Stimulated activated memory B cell treated with anti-CD40 and anti-IgM and Interleukin-4, amounts not matched to agents 10 μg/mL and 1 μg/mL and 100 μg/mL, for 72 hours (primary cell): ENCODE measurements at regions not wholly inside any gene's neighbourhood (a gene's known extent, or its start where the extent isn't known, plus 50 kb on each side); places are given as distances from the start of the nearest gene placed in this dataset.
A peak's percentile ranks its signal among the peaks of the same experiment; 100 is the strongest.

Source experiments
- ATAC-seq: fragments of 150-1000 bp; cut with Tn5 transposase; 2 replicates; pipeline ENCODE4 v1.10.0; 2021
- H3K27ac Mint-ChIP-seq: one replicate; pipeline ENCODE4 v1.8.0; 2022; ENCODE audit warnings: mild to moderate bottlenecking, mixed read lengths
- H3K27me3 Mint-ChIP-seq: one replicate; pipeline ENCODE4 v1.8.0; 2022; ENCODE audit warnings: mixed read lengths
- H3K36me3 Mint-ChIP-seq: one replicate; pipeline ENCODE4 v1.8.0; 2022; ENCODE audit warnings: mixed read lengths
- H3K4me1 Mint-ChIP-seq: one replicate; pipeline ENCODE4 v1.8.0; 2022; ENCODE audit warnings: mixed read lengths
- H3K4me3 Mint-ChIP-seq: one replicate; pipeline ENCODE4 v1.8.0; 2022; ENCODE audit warnings: mild to moderate bottlenecking, moderate library complexity, mixed read lengths
- H3K9me3 Mint-ChIP-seq: one replicate; pipeline ENCODE4 v1.8.0; 2022; ENCODE audit warnings: mixed read lengths

DNA sequence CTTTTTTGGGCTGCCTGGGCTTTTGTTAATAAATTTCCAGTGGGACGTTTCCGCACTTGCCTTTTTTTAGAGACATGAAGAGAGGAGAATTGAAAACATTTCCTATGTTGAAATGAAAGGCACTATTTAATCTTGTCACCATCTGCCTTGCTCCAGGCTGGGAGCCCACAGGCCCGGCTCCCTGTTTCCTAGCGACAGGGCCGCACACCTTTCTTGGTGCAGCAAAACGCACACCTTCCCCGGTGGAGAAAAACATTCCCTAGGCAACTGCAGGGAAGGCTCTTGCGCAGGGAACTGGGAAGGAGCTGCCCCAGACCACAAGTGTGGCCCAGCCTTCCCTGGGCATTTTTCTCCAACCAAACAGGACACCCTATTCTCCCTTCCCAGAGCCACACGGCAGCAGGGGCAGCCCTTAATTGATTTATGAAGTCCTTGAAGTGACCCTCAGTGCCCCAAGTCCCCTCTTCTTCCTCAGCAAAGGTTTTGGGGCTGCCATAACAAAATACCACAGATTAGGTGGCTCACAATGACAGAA, 79.3 kb upstream of the KCNK12 start:
- Mint-ChIP-seq H3K4me1 (peaks cover 15% of the 10 kb centered on the region), H3K9me3 (no peaks in the 10 kb centered on the region), H3K36me3 (no peaks in the 10 kb centered on the region), H3K27ac (no peak overlapping the region), H3K4me3 (no peak overlapping the region), H3K27me3 (no peaks in the 10 kb centered on the region)
- no peak for ATAC-seq

DNA sequence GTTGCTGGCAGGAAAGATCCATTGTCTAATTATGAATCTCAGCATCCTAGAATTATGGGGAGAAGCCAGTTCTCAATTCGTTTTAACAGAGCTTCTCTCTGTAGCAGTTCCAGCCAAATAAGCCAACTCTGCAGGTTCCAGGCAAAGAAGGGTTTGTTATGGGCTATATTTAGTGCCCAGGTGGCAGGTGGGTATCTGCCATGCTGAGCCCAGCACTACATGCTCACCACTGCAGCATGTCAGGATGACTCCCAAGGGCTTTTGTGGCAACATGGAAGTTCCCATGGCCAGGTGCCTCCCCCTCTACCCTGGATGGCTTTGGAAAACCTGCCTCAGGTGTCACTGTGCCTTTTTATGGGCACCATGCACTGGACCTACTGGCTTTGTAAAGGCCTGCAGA, 74.5 kb upstream of the KCNK12 start:
- Mint-ChIP-seq H3K27ac (no peak overlapping the region), H3K9me3 (no peaks in the 10 kb centered on the region), H3K27me3 (no peaks in the 10 kb centered on the region), H3K4me3 (no peak overlapping the region), H3K4me1 (peaks cover 9% of the 10 kb centered on the region), H3K36me3 (no peaks in the 10 kb centered on the region)
- ATAC-seq: no peak

DNA sequence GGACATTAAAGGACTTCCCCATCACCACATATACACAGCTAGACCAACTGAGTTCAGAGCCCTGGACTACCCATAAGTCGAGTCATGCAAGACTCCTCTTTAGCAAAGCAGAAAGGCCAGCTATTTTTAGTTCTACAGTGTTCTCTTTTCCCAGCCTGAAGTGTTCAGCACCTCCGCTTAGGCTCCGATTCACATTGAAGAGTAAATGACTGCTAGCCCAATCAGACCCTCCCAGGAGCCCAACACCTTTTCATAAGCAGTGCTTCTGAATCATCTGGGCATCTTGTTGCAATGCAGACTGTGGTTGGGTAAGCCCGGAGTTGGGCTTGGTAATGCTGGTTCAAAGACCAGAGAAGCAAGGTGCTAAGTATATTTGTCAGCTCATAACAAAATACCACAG, 73.6 kb upstream of the KCNK12 start:
- Mint-ChIP-seq H3K4me3 (no peak overlapping the region), H3K27ac (no peak overlapping the region), H3K4me1 (peaks cover 9% of the 10 kb centered on the region), H3K36me3 (no peaks in the 10 kb centered on the region), H3K9me3 (no peaks in the 10 kb centered on the region), H3K27me3 (no peaks in the 10 kb centered on the region)
- ATAC-seq: no peak

DNA sequence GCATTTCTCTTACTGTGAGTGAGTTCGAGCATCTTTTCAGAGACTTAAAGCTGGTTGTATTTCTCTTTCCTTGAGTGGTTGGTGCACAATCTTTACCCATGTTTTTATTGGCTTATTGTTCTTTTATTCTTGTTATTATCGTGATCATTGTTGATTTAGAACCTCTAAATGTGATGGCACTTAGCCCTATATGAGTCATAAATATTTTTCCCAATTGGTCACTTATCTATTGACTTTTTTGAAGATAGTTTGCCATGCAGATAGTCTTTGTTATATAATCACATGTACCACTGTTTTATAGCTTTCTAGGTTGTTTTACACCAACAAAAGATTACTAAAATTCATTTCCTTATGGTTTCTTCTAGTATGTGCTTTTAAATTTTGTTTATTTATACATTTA, 70.6 kb upstream of the KCNK12 start:
- H3K4me3 Mint-ChIP-seq: no peak overlapping the region
- no peak for ATAC-seq
- no peaks in the 10 kb centered on the region for H3K9me3 Mint-ChIP-seq
- peaks cover 9% of the 10 kb centered on the region for H3K4me1 Mint-ChIP-seq
- H3K36me3 Mint-ChIP-seq: no peaks in the 10 kb centered on the region
- no peak overlapping the region for H3K27ac Mint-ChIP-seq
- no peaks in the 10 kb centered on the region for H3K27me3 Mint-ChIP-seq

DNA sequence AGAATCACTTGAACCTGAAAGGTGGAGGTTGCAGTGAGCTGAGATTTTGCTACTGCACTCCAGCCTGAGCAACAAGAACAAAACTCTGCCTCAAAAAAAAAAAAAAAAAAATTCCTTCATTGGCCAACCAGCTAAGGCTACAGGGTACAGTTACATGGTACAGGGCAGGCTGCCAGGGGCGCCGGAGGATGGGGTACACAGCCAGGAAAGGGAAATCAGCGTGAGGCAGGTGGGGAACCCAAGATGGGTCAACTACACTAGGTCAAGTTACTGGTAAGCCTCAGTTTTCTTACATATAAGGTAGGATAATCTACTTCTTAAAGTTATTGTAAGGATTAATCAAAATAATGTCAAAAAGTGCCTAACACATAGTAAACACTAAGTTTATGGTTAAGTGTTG, 69.6 kb upstream of the KCNK12 start:
- no peaks in the 10 kb centered on the region for H3K36me3 Mint-ChIP-seq
- H3K9me3 Mint-ChIP-seq: no peaks in the 10 kb centered on the region
- no peak for ATAC-seq
- no peak overlapping the region for H3K27ac Mint-ChIP-seq
- no peak overlapping the region for H3K4me3 Mint-ChIP-seq
- peaks cover 9% of the 10 kb centered on the region for H3K4me1 Mint-ChIP-seq
- no peaks in the 10 kb centered on the region for H3K27me3 Mint-ChIP-seq

DNA sequence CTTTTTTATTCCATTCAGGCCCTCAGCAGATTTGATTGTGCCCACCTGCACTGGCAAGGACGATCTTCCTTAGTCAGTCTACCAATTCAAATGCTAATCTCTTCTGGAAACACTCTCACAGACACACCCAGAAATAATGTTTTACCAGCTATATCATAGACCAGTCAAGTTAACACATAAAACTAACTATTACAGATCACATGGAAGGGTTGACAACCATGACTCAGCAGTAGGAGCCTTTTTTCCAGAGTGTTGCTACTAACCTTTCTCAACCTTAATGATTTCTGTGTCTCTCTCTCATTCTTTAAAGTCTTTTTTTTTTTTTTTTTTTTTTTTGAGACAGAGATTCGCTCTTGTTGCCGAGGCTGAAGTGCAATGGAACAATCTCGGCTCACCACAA, 68.7 kb upstream of the KCNK12 start:
- Mint-ChIP-seq H3K4me3 (no peak overlapping the region), H3K36me3 (no peaks in the 10 kb centered on the region), H3K27ac (no peak overlapping the region), H3K4me1 (peaks cover 9% of the 10 kb centered on the region), H3K9me3 (no peaks in the 10 kb centered on the region), H3K27me3 (no peaks in the 10 kb centered on the region)
- no peak for ATAC-seq

DNA sequence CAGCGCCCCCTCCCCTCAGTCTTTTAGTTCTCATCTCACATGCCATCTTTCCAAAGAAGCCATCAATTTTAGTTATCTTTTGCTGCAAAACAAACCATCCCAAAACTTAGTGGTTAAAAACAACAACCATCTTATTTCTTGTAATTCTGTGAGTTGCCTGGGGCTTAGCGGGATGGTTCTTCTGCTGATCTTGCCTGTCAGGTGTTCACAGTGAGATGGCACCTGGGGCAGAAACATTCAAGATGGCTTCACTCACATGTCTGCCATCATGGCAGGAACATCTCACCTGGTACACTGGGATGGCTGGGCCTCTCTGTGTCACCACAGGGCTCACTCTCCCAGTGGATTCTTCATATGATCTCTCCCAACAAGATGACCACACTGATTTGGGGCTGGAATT, 67.6 kb upstream of the KCNK12 start:
- no peaks in the 10 kb centered on the region for H3K9me3 Mint-ChIP-seq
- H3K27me3 Mint-ChIP-seq: no peaks in the 10 kb centered on the region
- H3K36me3 Mint-ChIP-seq: no peaks in the 10 kb centered on the region
- H3K4me1 Mint-ChIP-seq: peaks cover 9% of the 10 kb centered on the region
- no peak overlapping the region for H3K4me3 Mint-ChIP-seq
- H3K27ac Mint-ChIP-seq: no peak overlapping the region
- ATAC-seq: no peak

DNA sequence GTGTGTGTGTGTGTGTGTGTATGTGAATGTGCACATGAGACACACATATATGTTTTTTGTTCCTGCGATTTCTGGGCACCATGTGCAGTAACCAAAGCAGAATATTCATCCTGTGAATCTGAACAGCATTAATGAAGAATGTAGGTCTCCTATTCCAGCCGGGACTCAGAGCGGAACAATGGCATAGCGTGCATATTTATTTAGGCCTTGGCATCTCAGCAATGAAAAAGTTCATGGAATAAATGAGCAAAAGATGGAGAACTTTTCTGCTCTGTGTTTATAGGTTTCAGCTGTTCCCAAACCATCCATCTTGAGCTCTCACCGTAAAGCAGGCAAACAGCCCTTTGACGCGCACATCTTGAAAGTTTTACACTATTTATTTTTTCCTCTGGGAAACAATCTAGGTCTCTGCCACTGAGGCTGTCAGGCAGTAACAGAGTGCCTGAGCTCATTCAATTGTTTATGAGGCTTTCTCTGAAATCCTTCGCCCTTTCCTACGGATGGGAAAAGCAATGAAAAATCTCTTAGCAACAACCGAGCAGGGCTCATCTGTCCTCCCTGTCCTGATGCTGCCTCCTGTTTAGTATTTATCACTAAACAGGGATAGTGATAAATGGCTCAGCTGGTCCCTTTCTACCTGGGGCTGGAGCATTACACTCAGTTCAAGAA, 65.9 kb upstream of the KCNK12 start:
- ATAC-seq: no peak
- Mint-ChIP-seq H3K9me3 (no peaks in the 10 kb centered on the region), H3K27ac (no peak overlapping the region), H3K4me3 (no peak overlapping the region), H3K36me3 (no peaks in the 10 kb centered on the region), H3K27me3 (no peaks in the 10 kb centered on the region), H3K4me1 (peaks cover 6% of the 10 kb centered on the region)

DNA sequence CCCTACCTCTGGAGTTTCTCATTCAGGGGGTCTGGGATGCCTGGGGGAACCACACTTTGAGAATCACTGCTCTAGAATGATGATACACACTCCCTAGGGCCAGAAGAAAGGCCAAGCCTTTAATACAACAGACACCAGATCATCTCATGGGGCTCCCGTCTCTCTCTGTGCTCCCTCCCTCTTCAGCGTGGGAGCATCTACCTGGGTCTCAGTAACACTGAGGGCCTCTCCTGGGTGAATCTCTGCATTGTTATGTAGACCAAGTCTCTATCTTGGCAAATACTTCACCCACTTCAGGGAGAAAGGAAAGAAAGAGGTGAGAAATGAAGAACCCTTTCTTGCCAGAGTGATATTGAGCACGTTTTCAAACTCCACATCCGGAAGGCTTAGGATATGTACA, 65.4 kb upstream of the KCNK12 start:
- no peak for ATAC-seq
- Mint-ChIP-seq H3K27me3 (no peaks in the 10 kb centered on the region), H3K4me1 (no peaks in the 10 kb centered on the region), H3K36me3 (no peaks in the 10 kb centered on the region), H3K9me3 (no peaks in the 10 kb centered on the region), H3K4me3 (no peak overlapping the region), H3K27ac (no peak overlapping the region)

DNA sequence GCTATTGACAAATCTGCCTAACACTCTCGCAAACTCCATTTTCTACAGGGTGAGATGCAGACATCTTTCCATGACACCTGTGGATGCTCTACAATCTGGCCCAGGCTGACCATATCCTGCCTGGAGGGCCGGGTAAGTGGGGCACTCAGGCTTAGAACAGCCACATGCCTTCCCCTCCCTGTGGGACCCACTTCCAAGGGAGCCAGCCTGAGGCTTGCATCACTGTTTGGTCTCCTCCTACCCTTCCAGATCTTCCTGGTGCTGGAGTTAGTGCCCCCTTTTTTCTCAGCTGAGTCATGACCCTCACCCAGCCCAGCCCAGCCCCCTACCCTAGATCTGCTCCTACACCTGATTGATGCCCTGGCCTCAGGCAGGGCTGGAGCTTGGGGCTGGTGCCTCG, 62.0 kb upstream of the KCNK12 start:
- no peak for ATAC-seq
- H3K4me1 Mint-ChIP-seq: no peaks in the 10 kb centered on the region

DNA sequence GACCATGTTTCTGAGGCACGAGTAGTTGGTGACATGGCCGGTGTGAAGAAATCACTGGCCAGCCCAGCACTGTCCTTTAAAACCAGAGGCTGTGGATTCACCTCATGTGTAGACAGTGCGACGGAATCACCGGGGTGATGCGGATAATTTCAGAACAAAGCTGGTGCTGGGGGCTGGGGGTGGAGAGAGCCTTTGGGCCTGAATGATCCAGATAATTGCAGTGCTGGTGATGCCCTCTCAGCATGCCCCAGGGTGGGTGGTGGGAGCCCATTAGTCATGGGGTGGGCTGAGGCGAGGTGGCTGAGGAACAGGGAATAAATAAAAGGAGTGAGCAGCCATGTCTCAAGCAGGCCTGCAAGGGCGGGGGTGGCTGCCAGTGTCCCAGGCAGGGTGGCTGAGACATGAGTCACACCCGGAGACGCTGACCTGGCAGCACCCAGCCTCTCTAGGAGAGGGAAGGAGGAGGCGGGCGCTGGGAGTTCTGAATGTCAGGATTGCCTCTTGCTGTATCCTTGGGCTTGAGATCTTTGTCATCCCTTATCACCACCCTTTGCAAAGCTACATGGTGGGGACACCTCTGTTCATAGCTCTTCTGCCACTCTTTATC, 61.1 kb upstream of the KCNK12 start:
- Mint-ChIP-seq H3K4me1 (no peaks in the 10 kb centered on the region), H3K27ac (no peak overlapping the region), H3K36me3 (no peaks in the 10 kb centered on the region), H3K4me3 (no peak overlapping the region), H3K9me3 (no peaks in the 10 kb centered on the region), H3K27me3 (no peaks in the 10 kb centered on the region)
- peak; percentile 25 for ATAC-seq

More for the DNA sequence above, 62.0 kb upstream of the KCNK12 start:
- Mint-ChIP-seq H3K4me3 (no peak overlapping the region), H3K27me3 (no peaks in the 10 kb centered on the region), H3K27ac (no peak overlapping the region), H3K9me3 (no peaks in the 10 kb centered on the region), H3K36me3 (no peaks in the 10 kb centered on the region)

DNA sequence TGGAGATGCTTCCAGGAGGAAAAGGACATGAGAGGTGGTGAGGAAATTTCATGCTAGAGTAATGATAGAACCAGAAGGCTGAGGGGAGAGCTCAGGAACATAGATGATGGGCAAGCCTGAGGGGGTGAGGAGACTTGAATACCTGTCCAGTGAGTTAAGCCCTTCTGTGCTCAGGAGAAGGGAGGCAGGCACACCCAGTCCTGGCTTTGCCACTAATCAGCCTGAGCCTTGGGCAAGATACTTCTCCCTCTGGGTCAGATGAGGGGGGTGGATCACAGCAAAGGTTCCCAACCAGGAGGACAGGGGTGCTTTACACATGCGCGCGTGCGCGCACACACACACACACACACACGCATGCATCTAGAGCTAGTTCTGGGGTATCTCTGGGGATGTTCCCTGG, 60.5 kb upstream of the KCNK12 start:
- Mint-ChIP-seq H3K9me3 (no peaks in the 10 kb centered on the region), H3K4me3 (no peak overlapping the region), H3K27me3 (no peaks in the 10 kb centered on the region), H3K36me3 (no peaks in the 10 kb centered on the region), H3K4me1 (no peaks in the 10 kb centered on the region), H3K27ac (no peak overlapping the region)
- no peak for ATAC-seq

DNA sequence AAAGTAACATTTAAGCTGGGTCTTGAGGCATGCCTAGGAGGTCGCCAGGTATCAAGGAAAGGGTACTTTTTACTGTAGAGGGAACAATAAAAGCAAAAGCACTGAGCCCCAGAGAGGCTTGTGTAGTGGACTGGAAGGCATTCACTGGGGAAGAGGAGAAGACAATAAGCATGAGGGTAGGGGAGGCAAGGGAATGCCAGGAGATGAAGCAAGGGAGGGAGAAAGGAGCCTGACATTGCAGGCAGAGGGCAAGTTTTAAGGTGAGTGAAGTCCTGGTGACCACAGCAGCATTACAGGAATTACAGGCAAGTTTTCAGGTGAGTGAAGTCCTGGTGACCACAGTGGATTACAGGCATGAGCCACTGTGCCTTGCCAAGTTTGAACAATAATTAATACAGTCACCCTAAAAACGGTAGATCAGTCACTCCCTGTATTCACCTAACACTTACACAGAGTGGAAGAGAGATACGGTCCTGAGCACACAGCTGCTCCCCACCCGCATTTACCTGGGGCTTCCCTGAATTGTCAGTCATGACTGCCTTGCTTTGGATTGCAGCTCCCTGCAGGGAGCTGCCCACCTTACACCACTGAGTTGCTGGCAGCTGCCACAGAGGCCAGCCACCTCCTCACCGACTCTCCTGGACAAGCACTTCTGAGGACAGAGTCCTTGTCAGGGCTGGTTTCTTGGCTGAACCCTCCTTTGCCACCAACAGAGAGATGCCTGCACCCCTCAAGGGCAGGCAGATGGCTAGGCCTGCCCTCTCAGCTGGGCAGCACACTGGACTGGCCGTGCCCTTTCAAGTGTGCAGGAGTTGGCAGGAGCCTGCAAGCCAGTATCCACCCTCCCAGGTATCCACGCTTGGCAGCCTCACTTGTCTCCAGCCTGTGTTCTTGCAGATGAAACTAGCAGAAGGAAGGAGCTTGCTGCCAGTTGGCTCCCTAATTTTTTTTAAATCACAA, 59.0 kb upstream of the KCNK12 start:
- Mint-ChIP-seq H3K27me3 (no peaks in the 10 kb centered on the region), H3K4me3 (no peak overlapping the region), H3K9me3 (no peaks in the 10 kb centered on the region), H3K27ac (no peak overlapping the region), H3K36me3 (no peaks in the 10 kb centered on the region), H3K4me1 (no peaks in the 10 kb centered on the region)
- ATAC-seq: no peak

DNA sequence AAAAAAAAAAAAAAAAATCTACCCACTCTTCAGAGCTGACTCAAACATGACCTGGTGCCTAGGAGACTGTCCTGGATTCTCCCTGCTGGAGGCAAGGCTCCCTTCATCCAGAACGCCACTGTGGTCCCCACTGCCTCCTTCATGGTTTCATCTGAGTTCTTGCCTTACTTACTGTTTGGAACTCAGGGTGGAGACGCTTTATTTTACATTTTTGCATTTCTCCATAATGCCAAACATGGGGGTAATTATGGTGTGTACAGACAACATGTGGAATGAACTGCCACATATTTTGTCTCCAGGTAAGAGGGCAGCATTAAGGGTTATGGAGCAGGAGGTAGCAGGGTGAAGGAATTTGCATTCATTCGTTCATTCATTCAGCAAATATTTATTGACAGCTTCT, 58.1 kb upstream of the KCNK12 start:
- Mint-ChIP-seq H3K36me3 (no peaks in the 10 kb centered on the region), H3K4me1 (peaks cover 6% of the 10 kb centered on the region), H3K9me3 (no peaks in the 10 kb centered on the region), H3K27me3 (no peaks in the 10 kb centered on the region), H3K4me3 (no peak overlapping the region), H3K27ac (no peak overlapping the region)
- no peak for ATAC-seq

DNA sequence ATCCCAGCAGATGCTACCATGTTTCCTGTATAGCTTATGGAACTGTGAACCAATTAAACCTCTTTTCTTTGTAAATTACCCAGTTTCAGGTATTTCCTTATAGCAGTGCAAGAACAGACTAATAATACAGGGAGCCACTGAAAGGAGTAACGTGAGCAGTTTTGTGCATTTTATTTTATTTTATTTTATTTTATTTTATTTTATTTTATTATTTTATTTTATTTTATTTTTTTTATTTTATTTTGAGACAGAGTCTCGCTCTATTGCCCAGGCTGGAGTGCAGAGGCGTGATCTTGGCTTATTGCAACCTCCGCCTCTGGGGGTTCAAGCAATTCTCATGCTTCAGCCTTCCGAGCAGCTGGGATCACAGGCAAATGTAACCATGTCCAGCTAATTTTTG, 55.9 kb upstream of the KCNK12 start:
- H3K27ac Mint-ChIP-seq: no peak overlapping the region
- ATAC-seq: no peak
- no peak overlapping the region for H3K4me3 Mint-ChIP-seq
- H3K27me3 Mint-ChIP-seq: no peaks in the 10 kb centered on the region
- H3K36me3 Mint-ChIP-seq: no peaks in the 10 kb centered on the region
- no peaks in the 10 kb centered on the region for H3K9me3 Mint-ChIP-seq
- H3K4me1 Mint-ChIP-seq: peaks cover 16% of the 10 kb centered on the region
